Neural cell (in vitro differentiated cells): ENCODE measurements at regions not wholly inside any gene's neighbourhood (a gene's known extent, or its start where the extent isn't known, plus 50 kb on each side); places are given as distances from the start of the nearest gene placed in this dataset.

Source experiments
- EP300 ChIP-seq: fragments of 450-650 bp; conservative IDR thresholded peaks from 2 replicates; pipeline ENCODE4 v1.6.1; 2014; ENCODE audit warnings: antibody characterized with exemption, mild to moderate bottlenecking, moderate library complexity; ENCODE audit not compliant: poor library complexity, severe bottlenecking
- POLR2AphosphoS5 ChIP-seq: IDR thresholded peaks from 2 replicates; pipeline ENCODE4 v1.6.1; 2012
- RAD21 ChIP-seq: fragments of 450-650 bp; conservative IDR thresholded peaks from 2 replicates; pipeline ENCODE4 v1.6.1; 2014; ENCODE audit warnings: antibody characterized with exemption, mild to moderate bottlenecking, moderate library complexity
- TF ChIP-seq, protein P1 (sequence below): fragments of 450-650 bp; IDR thresholded peaks from 2 replicates; pipeline ENCODE4 v1.5.1; 2014; ENCODE audit warnings: antibody characterized with exemption, mild to moderate bottlenecking, moderate library complexity; ENCODE audit not compliant: poor library complexity, severe bottlenecking

GRCh38 chr5:153223376-153223775 is 267.1 kb upstream of the GRIA1 start:
- TF ChIP-seq, protein P1, sequence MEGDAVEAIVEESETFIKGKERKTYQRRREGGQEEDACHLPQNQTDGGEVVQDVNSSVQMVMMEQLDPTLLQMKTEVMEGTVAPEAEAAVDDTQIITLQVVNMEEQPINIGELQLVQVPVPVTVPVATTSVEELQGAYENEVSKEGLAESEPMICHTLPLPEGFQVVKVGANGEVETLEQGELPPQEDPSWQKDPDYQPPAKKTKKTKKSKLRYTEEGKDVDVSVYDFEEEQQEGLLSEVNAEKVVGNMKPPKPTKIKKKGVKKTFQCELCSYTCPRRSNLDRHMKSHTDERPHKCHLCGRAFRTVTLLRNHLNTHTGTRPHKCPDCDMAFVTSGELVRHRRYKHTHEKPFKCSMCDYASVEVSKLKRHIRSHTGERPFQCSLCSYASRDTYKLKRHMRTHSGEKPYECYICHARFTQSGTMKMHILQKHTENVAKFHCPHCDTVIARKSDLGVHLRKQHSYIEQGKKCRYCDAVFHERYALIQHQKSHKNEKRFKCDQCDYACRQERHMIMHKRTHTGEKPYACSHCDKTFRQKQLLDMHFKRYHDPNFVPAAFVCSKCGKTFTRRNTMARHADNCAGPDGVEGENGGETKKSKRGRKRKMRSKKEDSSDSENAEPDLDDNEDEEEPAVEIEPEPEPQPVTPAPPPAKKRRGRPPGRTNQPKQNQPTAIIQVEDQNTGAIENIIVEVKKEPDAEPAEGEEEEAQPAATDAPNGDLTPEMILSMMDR: no peak
- no peak for TF ChIP-seq RAD21
- no peak for TF ChIP-seq EP300
- TF ChIP-seq POLR2AphosphoS5: no peak
